ENCODE measurements at regions not wholly inside any gene's neighbourhood (a gene's known extent, or its start where the extent isn't known, plus 50 kb on each side); places are given as distances from the start of the nearest gene placed in this dataset.

GRCh38 chr7:38013246-38013645 is 92.8 kb downstream of the EPDR1 start:
- TF ChIP-seq SMC3 (conservative IDR thresholded peaks at IDR 0.05; ENCODE audit: poor library complexity), result no peak
- TF ChIP-seq CTCF (IDR thresholded peaks at IDR 0.05; ENCODE audit: poor library complexity, severe bottlenecking), result no peak

All from neural cell (in vitro differentiated cells).